HepG2 (cell line): ENCODE measurements at regions not wholly inside any gene's neighbourhood (a gene's known extent, or its start where the extent isn't known, plus 50 kb on each side); places are given as distances from the start of the nearest gene placed in this dataset.
A peak's percentile ranks its signal among the peaks of the same experiment; 100 is the strongest.

ENCODE experiments used
- ATF7-NPFF ChIP-seq: sonication (generic); formaldehyde crosslinking; IDR thresholded peaks from 2 replicates; pipeline ENCODE4 v1.8.1; 2023; ENCODE audit warnings: mild to moderate bottlenecking, low read depth, missing genetic modification reagents, moderate library complexity
- GTF3A ChIP-seq: sonication (generic); formaldehyde crosslinking; conservative IDR thresholded peaks from 2 replicates; pipeline ENCODE4 v1.4.0; 2020; ENCODE audit warnings: mild to moderate bottlenecking, missing genetic modification reagents
- JDP2 ChIP-seq: sonication (generic); formaldehyde crosslinking; IDR thresholded peaks from 2 replicates; pipeline ENCODE4 v1.8.1; 2022; ENCODE audit warnings: missing genetic modification reagents, borderline replicate concordance
- MATR3 ChIP-seq: sonication (generic); formaldehyde crosslinking; IDR thresholded peaks from 2 replicates; pipeline ENCODE4 v1.4.0; 2020; ENCODE audit warnings: missing genetic modification reagents
- POLR2G ChIP-seq: fragments of 200-400 bp; formaldehyde crosslinking; IDR thresholded peaks from 2 replicates; pipeline ENCODE4 v1.6.1; 2018; ENCODE audit warnings: mild to moderate bottlenecking, low read depth, low read length, moderate library complexity
- PRPF4 ChIP-seq: fragments of 200-400 bp; formaldehyde crosslinking; IDR thresholded peaks from 2 replicates; pipeline ENCODE4 v1.6.1; 2016; ENCODE audit warnings: low read length, low read depth; ENCODE audit not compliant: poor library complexity, severe bottlenecking
- RFX3 ChIP-seq: IDR thresholded peaks from 2 replicates; pipeline ENCODE4 v1.6.1; 2016; ENCODE audit warnings: missing biosample characterization, missing genetic modification reagents
- YEATS4 ChIP-seq: sonication (generic); formaldehyde crosslinking; IDR thresholded peaks from 2 replicates; pipeline ENCODE4 v1.4.0; 2020; ENCODE audit warnings: missing genetic modification reagents, borderline replicate concordance
- ZC3H13 ChIP-seq: sonication (generic); formaldehyde crosslinking; IDR thresholded peaks from 2 replicates; pipeline ENCODE4 v1.8.1; 2023; ENCODE audit warnings: mild to moderate bottlenecking, missing genetic modification reagents, moderate library complexity
- ZFAT ChIP-seq: sonication (generic); formaldehyde crosslinking; conservative IDR thresholded peaks from 2 replicates; pipeline ENCODE4 v1.8.1; 2023; ENCODE audit warnings: missing genetic modification reagents, inconsistent platforms
- ZFX ChIP-seq: sonication (generic); formaldehyde crosslinking; IDR thresholded peaks from 2 replicates; pipeline ENCODE4 v1.4.0; 2020; ENCODE audit warnings: mild to moderate bottlenecking, low read depth, missing genetic modification reagents, moderate library complexity
- ZMYM2 ChIP-seq: sonication (generic); formaldehyde crosslinking; IDR thresholded peaks from 2 replicates; pipeline ENCODE4 v1.8.0; 2022; ENCODE audit warnings: mild to moderate bottlenecking, missing genetic modification reagents
- ZNF451 ChIP-seq: sonication (generic); formaldehyde crosslinking; IDR thresholded peaks from 2 replicates; pipeline ENCODE4 v1.5.0; 2020; ENCODE audit warnings: mild to moderate bottlenecking, missing genetic modification reagents
- ZNF552 ChIP-seq: sonication (generic); formaldehyde crosslinking; IDR thresholded peaks from 2 replicates; pipeline ENCODE4 v1.9.0; 2022; ENCODE audit warnings: missing genetic modification reagents, mild to moderate bottlenecking, borderline replicate concordance
- ZNF781 ChIP-seq: sonication (generic); formaldehyde crosslinking; IDR thresholded peaks from 2 replicates; pipeline ENCODE4 v1.5.1; 2020; ENCODE audit warnings: borderline replicate concordance, mild to moderate bottlenecking, missing genetic modification reagents; ENCODE audit errors: not compliant biosample characterization
- ZNF790 ChIP-seq: sonication (generic); formaldehyde crosslinking; IDR thresholded peaks from 2 replicates; pipeline ENCODE4 v1.8.0; 2022; ENCODE audit warnings: missing genetic modification reagents, mild to moderate bottlenecking, borderline replicate concordance
- ZNF891 ChIP-seq: sonication (generic); formaldehyde crosslinking; IDR thresholded peaks from 2 replicates; pipeline ENCODE4 v1.5.0; 2020; ENCODE audit warnings: mild to moderate bottlenecking, missing genetic modification reagents
- ZSCAN5A ChIP-seq: sonication (generic); formaldehyde crosslinking; IDR thresholded peaks from 2 replicates; pipeline ENCODE4 v1.8.0; 2022; ENCODE audit warnings: mild to moderate bottlenecking, missing genetic modification reagents, borderline replicate concordance
- TF ChIP-seq, protein P1 (sequence below): IDR thresholded peaks from 2 replicates; pipeline ENCODE4 v1.6.1; 2018; ENCODE audit warnings: missing genetic modification reagents
- TF ChIP-seq, protein P2 (sequence below): sonication (generic); formaldehyde crosslinking; conservative IDR thresholded peaks from 2 replicates; pipeline ENCODE4 v1.4.0; 2020; ENCODE audit warnings: mild to moderate bottlenecking, missing genetic modification reagents, moderate library complexity
- TF ChIP-seq, protein P3 (sequence below): sonication (generic); formaldehyde crosslinking; IDR thresholded peaks from 2 replicates; pipeline ENCODE4 v1.4.0; 2020; ENCODE audit warnings: missing genetic modification reagents
- TF ChIP-seq, protein P4 (sequence below): sonication (generic); formaldehyde crosslinking; IDR thresholded peaks from 2 replicates; pipeline ENCODE4 v1.5.0; 2020; ENCODE audit warnings: missing genetic modification reagents, mild to moderate bottlenecking, borderline replicate concordance

- no peak for TF ChIP-seq ATF7-NPFF (CRISPR knock-in tag)
- TF ChIP-seq, protein P1, sequence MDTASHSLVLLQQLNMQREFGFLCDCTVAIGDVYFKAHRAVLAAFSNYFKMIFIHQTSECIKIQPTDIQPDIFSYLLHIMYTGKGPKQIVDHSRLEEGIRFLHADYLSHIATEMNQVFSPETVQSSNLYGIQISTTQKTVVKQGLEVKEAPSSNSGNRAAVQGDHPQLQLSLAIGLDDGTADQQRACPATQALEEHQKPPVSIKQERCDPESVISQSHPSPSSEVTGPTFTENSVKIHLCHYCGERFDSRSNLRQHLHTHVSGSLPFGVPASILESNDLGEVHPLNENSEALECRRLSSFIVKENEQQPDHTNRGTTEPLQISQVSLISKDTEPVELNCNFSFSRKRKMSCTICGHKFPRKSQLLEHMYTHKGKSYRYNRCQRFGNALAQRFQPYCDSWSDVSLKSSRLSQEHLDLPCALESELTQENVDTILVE: no peak
- no peak for TF ChIP-seq JDP2
- TF ChIP-seq RFX3 (CRISPR knock-in tag): 0 out of 2 replicates have a peak, but pooled peaks have one; percentile 39
- no peak for TF ChIP-seq ZNF781
- TF ChIP-seq ZNF451 (CRISPR knock-in tag): no peak
- TF ChIP-seq ZNF552 (CRISPR knock-in tag): no peak
- TF ChIP-seq ZFAT (CRISPR knock-in tag): no peak
- TF ChIP-seq, protein P2, sequence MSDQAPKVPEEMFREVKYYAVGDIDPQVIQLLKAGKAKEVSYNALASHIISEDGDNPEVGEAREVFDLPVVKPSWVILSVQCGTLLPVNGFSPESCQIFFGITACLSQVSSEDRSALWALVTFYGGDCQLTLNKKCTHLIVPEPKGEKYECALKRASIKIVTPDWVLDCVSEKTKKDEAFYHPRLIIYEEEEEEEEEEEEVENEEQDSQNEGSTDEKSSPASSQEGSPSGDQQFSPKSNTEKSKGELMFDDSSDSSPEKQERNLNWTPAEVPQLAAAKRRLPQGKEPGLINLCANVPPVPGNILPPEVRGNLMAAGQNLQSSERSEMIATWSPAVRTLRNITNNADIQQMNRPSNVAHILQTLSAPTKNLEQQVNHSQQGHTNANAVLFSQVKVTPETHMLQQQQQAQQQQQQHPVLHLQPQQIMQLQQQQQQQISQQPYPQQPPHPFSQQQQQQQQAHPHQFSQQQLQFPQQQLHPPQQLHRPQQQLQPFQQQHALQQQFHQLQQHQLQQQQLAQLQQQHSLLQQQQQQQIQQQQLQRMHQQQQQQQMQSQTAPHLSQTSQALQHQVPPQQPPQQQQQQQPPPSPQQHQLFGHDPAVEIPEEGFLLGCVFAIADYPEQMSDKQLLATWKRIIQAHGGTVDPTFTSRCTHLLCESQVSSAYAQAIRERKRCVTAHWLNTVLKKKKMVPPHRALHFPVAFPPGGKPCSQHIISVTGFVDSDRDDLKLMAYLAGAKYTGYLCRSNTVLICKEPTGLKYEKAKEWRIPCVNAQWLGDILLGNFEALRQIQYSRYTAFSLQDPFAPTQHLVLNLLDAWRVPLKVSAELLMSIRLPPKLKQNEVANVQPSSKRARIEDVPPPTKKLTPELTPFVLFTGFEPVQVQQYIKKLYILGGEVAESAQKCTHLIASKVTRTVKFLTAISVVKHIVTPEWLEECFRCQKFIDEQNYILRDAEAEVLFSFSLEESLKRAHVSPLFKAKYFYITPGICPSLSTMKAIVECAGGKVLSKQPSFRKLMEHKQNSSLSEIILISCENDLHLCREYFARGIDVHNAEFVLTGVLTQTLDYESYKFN: no peak
- TF ChIP-seq GTF3A (CRISPR knock-in tag): 0 out of 2 replicates have a peak, but pooled peaks have one; percentile 60
- TF ChIP-seq ZC3H13: no peak
- TF ChIP-seq, protein P3, sequence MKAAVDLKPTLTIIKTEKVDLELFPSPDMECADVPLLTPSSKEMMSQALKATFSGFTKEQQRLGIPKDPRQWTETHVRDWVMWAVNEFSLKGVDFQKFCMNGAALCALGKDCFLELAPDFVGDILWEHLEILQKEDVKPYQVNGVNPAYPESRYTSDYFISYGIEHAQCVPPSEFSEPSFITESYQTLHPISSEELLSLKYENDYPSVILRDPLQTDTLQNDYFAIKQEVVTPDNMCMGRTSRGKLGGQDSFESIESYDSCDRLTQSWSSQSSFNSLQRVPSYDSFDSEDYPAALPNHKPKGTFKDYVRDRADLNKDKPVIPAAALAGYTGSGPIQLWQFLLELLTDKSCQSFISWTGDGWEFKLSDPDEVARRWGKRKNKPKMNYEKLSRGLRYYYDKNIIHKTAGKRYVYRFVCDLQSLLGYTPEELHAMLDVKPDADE (CRISPR knock-in tag): no peak
- no peak for TF ChIP-seq MATR3 (CRISPR knock-in tag)
- no peak for TF ChIP-seq YEATS4 (CRISPR knock-in tag)
- no peak for TF ChIP-seq ZFX (CRISPR knock-in tag)
- TF ChIP-seq ZNF891: no peak
- TF ChIP-seq, protein P4, sequence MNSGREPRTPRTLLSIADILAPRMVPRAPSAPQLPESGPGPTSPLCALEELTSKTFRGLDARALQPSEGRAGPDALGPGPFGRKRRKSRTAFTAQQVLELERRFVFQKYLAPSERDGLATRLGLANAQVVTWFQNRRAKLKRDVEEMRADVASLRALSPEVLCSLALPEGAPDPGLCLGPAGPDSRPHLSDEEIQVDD (CRISPR knock-in tag): no peak
- TF ChIP-seq POLR2G: no peak
- no peak for TF ChIP-seq ZMYM2 (CRISPR knock-in tag)
- TF ChIP-seq PRPF4: no peak
- TF ChIP-seq ZSCAN5A (CRISPR knock-in tag): no peak
- TF ChIP-seq ZNF790: no peak
Measured at GRCh38 chr6:26187981-26188635, 100.9 kb downstream of the HFE start (continued).
